Sigmoid colon (tissue), 6 donors: ENCODE measurements at regions not wholly inside any gene's neighbourhood (a gene's known extent, or its start where the extent isn't known, plus 50 kb on each side); places are given as distances from the start of the nearest gene placed in this dataset.
"Not testable (repeated sequence)": the region's sequence is repeated elsewhere in the genome, so short reads cannot be mapped to it uniquely, and the experiment has no call there.

Experiments
- DNase-seq: peaks from one replicate; pipeline ENCODE4 v3.0.0-alpha.2; 2019
- H3K27ac ChIP-seq, 4 donors: fragments of 200-600 bp; sonication (generic); one replicate each; pipeline ENCODE4 v1.5.1; 2016 to 2019; ENCODE audit warnings: mild to moderate bottlenecking in 1 of 4
- H3K27me3 ChIP-seq, 3 donors: fragments of 200-600 bp; sonication (generic); one replicate each; pipeline ENCODE4 v1.5.1; 2019; ENCODE audit warnings: mild to moderate bottlenecking in 1 of 3
- H3K36me3 ChIP-seq, 4 donors: fragments of 200-600 bp; sonication (generic); one replicate each; pipeline ENCODE4 v1.5.1; 2016 to 2019
- H3K4me1 ChIP-seq, 4 donors: fragments of 200-600 bp; sonication (generic); one replicate each; pipeline ENCODE4 v1.5.1; 2017 to 2019
- H3K4me3 ChIP-seq, 4 donors: fragments of 200-600 bp; sonication (generic); one replicate each; pipeline ENCODE4 v1.5.1; 2017 to 2019; ENCODE audit warnings: mild to moderate bottlenecking in 2 of 4, moderate library complexity in 1 of 4
- H3K9me3 ChIP-seq, 4 donors: fragments of 200-600 bp in 3 of 4; sonication (generic) in 3 of 4; one replicate each; pipeline versions ENCODE4 v1.5.1 to v1.6.1; 2013 to 2019
- CTCF ChIP-seq, 4 experiments: fragments of 450-650 bp in 3 of 4; fragments of 200-600 bp in 1 of 4; IDR thresholded peaks; one replicate each; pipeline ENCODE4 v1.5.1; 2016 to 2019; ENCODE audit warnings: antibody characterized with exemption in 4 of 4, mild to moderate bottlenecking in 3 of 4, moderate library complexity in 2 of 4
- EP300 ChIP-seq, 4 donors: sonication (generic); formaldehyde crosslinking; IDR thresholded peaks; one replicate each; pipeline ENCODE4 v1.6.1; 2017; ENCODE audit warnings: antibody characterized with exemption in 4 of 4
- POLR2A ChIP-seq, 2 donors: fragments of 450-650 bp; IDR thresholded peaks; one replicate each; pipeline ENCODE4 v1.6.1; 2016; ENCODE audit warnings: antibody characterized with exemption in 2 of 2, mild to moderate bottlenecking in 2 of 2, moderate library complexity in 2 of 2
- POLR2AphosphoS5 ChIP-seq, 4 donors: sonication (generic); formaldehyde crosslinking; IDR thresholded peaks; one replicate each; pipeline ENCODE4 v1.6.1; 2017; ENCODE audit warnings: antibody characterized with exemption in 4 of 4
- WGBS, 2 donors: extraction: QIAGEN DNeasy Blood & Tissue Kit; methylation state at CpG; one replicate each; pipeline ENCODE4 v1.1.7; 2013; 5-methylcytosine and 5-hydroxymethylcytosine counted together
- intact Hi-C: fragments of 100-400 bp; cut with DNase I; formaldehyde crosslinking; loops from one replicate; pipeline ENCODE4 v1.15.1; 2023
- donor health status: healthy with polysubstance abuse.
- donor health status: healthy.

DNA sequence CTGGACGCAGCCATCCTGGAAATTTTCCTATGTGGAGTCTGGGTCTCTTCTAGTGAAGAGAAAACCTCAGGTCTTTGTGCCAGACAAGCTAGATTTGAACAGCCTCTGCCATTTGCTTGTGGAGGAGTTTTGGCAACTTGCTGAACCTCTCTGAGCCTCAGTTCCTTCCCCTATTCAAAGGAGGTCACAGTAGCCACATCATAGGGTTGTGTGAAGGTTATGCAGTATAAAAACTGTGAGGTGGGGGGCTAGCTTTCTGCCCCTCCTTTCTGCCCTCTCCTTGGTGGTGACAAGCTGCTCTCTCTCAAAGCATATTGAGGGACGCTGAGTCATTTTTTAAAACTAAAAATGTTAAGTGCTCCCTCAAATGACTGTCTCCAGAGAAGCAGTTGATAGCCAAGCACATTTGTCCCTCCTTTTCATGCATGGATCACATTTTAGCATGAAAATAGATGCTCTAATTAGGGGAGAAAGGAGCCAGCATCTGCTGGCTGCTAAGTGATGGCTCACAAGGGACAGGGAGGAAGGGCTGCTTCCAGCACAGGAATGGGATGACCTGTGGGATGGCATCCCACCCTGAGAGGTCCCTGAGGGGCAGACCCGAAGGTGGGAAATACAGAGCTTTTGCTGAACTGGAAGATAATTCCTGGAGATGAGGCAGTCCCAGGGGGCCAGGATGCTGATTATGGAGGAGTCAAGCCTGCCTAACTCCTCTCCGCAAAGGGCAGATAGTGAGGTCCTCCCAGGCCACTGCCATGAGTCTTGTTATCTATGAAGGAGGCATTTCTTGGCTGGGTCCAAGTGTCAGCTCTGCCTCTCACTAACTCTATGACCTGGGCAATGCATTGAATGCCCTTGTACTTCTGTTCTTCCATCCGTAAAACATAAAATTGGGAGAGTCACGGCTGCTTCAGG lies 218.8 kb downstream of the RAB11FIP4 start:
- 79 to 80% methylated on average over 6 of the region's 6 CpGs for WGBS, 2 donors
- H3K27ac ChIP-seq = no peak overlapping the region
- no peak overlapping the region for H3K4me3 ChIP-seq
- no peaks in the 10 kb centered on the region for H3K36me3 ChIP-seq
- no peak for TF ChIP-seq POLR2AphosphoS5 (IDR thresholded peaks at IDR 0.05)
- no peak for TF ChIP-seq CTCF (IDR thresholded peaks at IDR 0.05)
- TF ChIP-seq EP300 (IDR thresholded peaks at IDR 0.05) = no peak
- TF ChIP-seq POLR2A (IDR thresholded peaks at IDR 0.05) = no peak
- no peaks in the 10 kb centered on the region for H3K27me3 ChIP-seq
- no peaks in the 10 kb centered on the region for H3K4me1 ChIP-seq
- no peak for DNase-seq
- intact Hi-C loops = no loop called here
- no peaks in the 10 kb centered on the region for H3K9me3 ChIP-seq

DNA sequence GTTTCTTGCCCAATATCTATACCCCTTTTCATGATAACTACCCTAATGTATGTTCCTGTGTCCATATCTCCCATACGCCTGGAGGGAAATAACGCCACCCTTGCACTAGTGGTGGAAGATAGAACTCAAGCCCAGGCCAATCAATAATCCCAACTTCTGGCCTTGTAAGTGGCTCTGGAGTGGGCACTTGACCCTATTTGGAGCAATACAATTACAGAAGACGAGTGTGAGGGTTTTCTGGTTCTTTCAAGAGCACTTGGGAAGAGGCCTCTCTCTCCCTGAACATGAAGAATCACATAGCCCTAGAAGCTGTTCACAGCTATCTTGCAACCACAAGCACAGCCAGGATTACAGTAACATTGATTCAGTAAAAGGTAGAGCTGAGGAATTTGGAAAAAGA lies 217.9 kb downstream of the RAB11FIP4 start:
- intact Hi-C loops = no loop called here
- 87 to 91% methylated on average over 3 of the region's 3 CpGs for WGBS, 2 donors
- Histone ChIP-seq H3K4me1 (no peaks in the 10 kb centered on the region), H3K36me3 (no peaks in the 10 kb centered on the region), H3K9me3 (no peaks in the 10 kb centered on the region), H3K27ac (no peak overlapping the region), H3K4me3 (no peak overlapping the region), H3K27me3 (no peaks in the 10 kb centered on the region)
- TF ChIP-seq POLR2AphosphoS5 (IDR thresholded peaks at IDR 0.05) (no peak), CTCF (IDR thresholded peaks at IDR 0.05) (no peak), EP300 (IDR thresholded peaks at IDR 0.05) (no peak), POLR2A (IDR thresholded peaks at IDR 0.05) (no peak)
- no peak for DNase-seq

DNA sequence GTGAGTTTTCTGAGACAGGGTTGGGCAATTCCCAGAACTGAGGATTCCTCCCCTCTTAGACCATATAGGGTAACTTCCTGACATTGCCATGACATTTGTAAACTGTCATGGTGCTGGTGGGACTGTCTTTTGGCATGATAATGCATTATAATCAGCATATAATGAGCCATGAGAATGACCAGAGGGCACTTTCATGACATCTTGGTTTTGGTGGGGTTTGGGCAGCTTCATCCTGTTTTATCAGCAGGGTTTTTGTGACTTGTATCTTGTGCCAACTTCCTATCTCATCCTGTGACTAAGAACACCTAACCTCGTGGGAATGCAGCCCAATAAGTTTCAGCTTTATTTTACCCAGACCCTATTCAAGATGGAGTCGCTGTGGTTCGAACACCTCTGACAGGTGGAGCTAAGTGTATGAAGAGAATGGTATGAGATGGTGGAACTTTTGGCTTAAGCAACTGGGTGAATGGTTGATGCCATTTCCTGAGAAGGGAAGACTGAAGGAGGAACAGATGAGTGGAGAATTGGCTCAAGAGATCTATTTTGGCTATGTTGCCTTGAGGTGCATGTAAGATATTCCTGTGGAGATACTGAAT lies 217.3 kb downstream of the RAB11FIP4 start:
- intact Hi-C loops = no loop called here
- DNase-seq = no peak
- no peaks in the 10 kb centered on the region for H3K27me3 ChIP-seq
- no peaks in the 10 kb centered on the region for H3K4me1 ChIP-seq
- no peak overlapping the region for H3K4me3 ChIP-seq
- TF ChIP-seq POLR2AphosphoS5 (IDR thresholded peaks at IDR 0.05) = no peak
- no peaks in the 10 kb centered on the region for H3K9me3 ChIP-seq
- H3K27ac ChIP-seq = no peak overlapping the region
- no peaks in the 10 kb centered on the region for H3K36me3 ChIP-seq
- WGBS, 2 donors = 77 to 89% methylated on average over 3 of the region's 3 CpGs

GRCh38 chr17:31605761-31606160 lies 214.3 kb downstream of the RAB11FIP4 start:
- intact Hi-C loops = no loop called here
- no peaks in the 10 kb centered on the region for H3K9me3 ChIP-seq
- no peaks in the 10 kb centered on the region for H3K27me3 ChIP-seq
- 95 to 96% methylated on average over 1 of the region's 1 CpG for WGBS, 2 donors
- H3K4me1 ChIP-seq = no peaks in the 10 kb centered on the region
- no peak overlapping the region for H3K4me3 ChIP-seq
- DNase-seq = no peak
- TF ChIP-seq POLR2A (IDR thresholded peaks at IDR 0.05) (no peak), EP300 (IDR thresholded peaks at IDR 0.05) (no peak), CTCF (IDR thresholded peaks at IDR 0.05) (no peak), POLR2AphosphoS5 (IDR thresholded peaks at IDR 0.05) (no peak)
- no peaks in the 10 kb centered on the region for H3K36me3 ChIP-seq
- H3K27ac ChIP-seq = no peak overlapping the region

DNA sequence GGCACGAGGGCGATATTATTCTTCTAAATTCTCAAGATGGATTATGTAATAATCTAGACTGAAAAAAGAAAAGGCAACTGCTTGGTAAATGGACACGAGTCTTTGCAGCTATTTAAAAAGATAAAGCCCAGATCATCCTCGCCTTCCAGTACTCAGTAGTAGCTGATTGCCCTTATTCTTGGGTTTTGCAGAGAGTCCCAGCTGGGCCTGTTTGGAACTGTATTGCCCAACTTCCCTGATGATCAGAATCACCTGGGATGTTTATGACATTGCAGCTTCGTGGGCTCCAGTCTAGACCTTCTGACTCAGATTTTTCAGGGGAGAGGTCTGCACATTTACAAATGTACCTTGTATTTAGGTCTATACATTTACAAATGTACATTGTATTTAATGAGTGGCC lies 213.5 kb downstream of the RAB11FIP4 start:
- no peaks in the 10 kb centered on the region for H3K36me3 ChIP-seq
- no peak overlapping the region for H3K27ac ChIP-seq
- no peaks in the 10 kb centered on the region for H3K4me1 ChIP-seq
- no peak overlapping the region for H3K4me3 ChIP-seq
- no peak for TF ChIP-seq POLR2AphosphoS5 (IDR thresholded peaks at IDR 0.05)
- TF ChIP-seq EP300 (IDR thresholded peaks at IDR 0.05) = no peak
- no peak for TF ChIP-seq POLR2A (IDR thresholded peaks at IDR 0.05)
- TF ChIP-seq CTCF (IDR thresholded peaks at IDR 0.05) = no peak
- no peak for DNase-seq
- 83 to 84% methylated on average over 5 of the region's 5 CpGs for WGBS, 2 donors
- no peaks in the 10 kb centered on the region for H3K9me3 ChIP-seq
- H3K27me3 ChIP-seq = no peaks in the 10 kb centered on the region
- intact Hi-C loops = no loop called here

DNA sequence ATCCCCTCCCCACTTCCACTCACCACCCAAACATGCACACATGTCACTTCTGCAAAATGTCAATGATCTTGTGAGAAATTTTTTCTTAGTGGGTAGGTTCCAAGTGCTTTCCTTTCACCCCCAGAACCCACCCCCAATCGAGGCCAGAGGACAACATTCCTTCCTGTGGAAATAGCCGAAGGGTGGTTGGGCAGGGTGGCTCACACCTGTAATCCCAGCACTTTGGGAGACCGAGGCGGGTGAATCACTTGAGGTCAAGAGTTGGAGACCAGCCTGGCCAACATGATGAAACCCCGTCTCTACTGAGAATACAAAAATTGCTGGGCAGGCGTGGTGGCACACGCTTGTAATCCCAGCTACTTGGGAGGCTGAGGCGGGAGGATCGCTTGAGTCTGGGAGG lies 208.7 kb downstream of the RAB11FIP4 start:
- intact Hi-C loops, H3K36me3 ChIP-seq, DNase-seq, H3K9me3 ChIP-seq, H3K27me3 ChIP-seq, H3K27ac ChIP-seq, H3K4me3 ChIP-seq: not testable (repeated sequence)
- peaks cover 0 to 21% (median 18%) of the 10 kb centered on the region in 4 donors for H3K4me1 ChIP-seq
- WGBS, 2 donors = 88 to 92% methylated on average over 9 of the region's 9 CpGs
